ENCODE measurements at regions not wholly inside any gene's neighbourhood (a gene's known extent, or its start where the extent isn't known, plus 50 kb on each side); places are given as distances from the start of the nearest gene placed in this dataset.

DNA sequence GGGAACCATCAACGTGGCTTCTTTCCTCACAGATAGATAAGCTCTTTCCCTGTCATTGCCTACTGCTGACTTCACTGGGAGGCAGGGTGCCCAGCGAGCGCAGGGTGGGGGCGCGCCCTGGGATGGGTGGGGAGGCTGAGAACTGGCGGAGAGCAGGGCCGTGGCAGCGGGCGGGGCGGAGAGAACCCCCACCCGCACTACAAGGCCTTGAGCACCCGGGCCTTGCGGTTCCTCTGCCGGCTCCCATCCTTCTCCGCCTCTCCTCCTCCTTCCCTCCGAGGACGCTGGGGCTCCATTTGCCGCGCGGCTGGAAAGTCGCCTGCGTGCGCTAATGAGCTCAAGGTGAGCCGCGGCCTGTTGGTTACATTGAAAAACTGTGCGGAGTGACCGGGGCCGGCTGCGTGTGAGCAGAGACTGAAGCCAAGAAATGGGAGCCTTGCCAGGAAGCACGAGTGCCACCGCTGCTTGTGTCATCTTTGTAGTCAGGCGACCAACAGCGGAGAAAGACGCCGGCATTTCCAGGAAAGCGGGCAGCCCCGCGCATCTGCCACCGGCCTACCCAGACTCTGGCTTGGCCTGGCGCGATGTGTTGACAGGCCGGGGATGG, 963.5 kb upstream of the SLC35B3 start:
- no peaks in the 10 kb centered on the region for H3K36me3 ChIP-seq
- H3K4me1 ChIP-seq: no peaks in the 10 kb centered on the region
- intact Hi-C loops (cut with DNase I; ENCODE audit: low total_unique reads): no loop called here
- no peak overlapping the region for H3K27ac ChIP-seq
- H3K4me3 ChIP-seq: no peak overlapping the region
- TF ChIP-seq, protein P1, sequence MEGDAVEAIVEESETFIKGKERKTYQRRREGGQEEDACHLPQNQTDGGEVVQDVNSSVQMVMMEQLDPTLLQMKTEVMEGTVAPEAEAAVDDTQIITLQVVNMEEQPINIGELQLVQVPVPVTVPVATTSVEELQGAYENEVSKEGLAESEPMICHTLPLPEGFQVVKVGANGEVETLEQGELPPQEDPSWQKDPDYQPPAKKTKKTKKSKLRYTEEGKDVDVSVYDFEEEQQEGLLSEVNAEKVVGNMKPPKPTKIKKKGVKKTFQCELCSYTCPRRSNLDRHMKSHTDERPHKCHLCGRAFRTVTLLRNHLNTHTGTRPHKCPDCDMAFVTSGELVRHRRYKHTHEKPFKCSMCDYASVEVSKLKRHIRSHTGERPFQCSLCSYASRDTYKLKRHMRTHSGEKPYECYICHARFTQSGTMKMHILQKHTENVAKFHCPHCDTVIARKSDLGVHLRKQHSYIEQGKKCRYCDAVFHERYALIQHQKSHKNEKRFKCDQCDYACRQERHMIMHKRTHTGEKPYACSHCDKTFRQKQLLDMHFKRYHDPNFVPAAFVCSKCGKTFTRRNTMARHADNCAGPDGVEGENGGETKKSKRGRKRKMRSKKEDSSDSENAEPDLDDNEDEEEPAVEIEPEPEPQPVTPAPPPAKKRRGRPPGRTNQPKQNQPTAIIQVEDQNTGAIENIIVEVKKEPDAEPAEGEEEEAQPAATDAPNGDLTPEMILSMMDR (IDR thresholded peaks at IDR 0.05): no peak
- TF ChIP-seq POLR2A (IDR thresholded peaks at IDR 0.05): no peak
- H3K9me3 ChIP-seq: no peaks in the 10 kb centered on the region
- DNase-seq: no peak
- H3K27me3 ChIP-seq: no peaks in the 10 kb centered on the region

DNA sequence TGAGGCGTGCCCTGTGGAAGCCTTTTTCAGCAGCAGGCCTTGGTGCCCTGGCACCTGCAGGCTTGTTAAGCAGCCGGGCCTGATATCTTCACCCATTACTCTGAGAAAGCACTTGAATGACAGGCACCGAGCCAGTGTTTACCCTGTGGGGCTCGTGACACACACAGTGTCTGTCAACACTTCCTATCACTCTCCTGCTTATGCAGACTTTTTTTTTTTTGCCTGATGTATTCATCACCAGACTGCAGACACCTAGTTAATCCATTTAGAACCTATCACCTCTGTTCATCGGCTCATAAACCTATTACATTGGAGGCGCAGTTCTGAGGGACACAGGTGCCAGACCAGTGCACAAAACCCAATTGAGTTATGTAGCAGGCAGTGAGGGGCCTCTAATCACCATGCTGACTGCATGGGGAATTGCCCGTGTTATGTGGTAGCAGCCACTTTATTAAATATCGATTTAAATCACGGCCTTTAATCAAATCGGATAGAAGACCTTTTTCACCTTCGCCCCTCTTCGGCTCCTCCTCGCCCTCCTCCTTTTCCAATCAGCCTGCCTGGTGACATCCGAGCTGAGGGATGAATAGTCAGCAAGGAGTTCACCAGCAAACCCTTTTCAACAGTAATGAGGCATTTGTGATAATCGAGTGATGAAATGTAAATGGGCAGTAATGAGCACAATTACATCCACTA, 962.9 kb upstream of the SLC35B3 start:
- no peak for TF ChIP-seq POLR2A (IDR thresholded peaks at IDR 0.05)
- TF ChIP-seq, protein P1 (IDR thresholded peaks at IDR 0.05): no peak
- Histone ChIP-seq H3K4me1 (no peaks in the 10 kb centered on the region), H3K4me3 (no peak overlapping the region), H3K27ac (no peak overlapping the region), H3K27me3 (no peaks in the 10 kb centered on the region), H3K9me3 (no peaks in the 10 kb centered on the region), H3K36me3 (no peaks in the 10 kb centered on the region)
- intact Hi-C loops (cut with DNase I; ENCODE audit: low total_unique reads): no loop called here
- DNase-seq: no peak

DNA sequence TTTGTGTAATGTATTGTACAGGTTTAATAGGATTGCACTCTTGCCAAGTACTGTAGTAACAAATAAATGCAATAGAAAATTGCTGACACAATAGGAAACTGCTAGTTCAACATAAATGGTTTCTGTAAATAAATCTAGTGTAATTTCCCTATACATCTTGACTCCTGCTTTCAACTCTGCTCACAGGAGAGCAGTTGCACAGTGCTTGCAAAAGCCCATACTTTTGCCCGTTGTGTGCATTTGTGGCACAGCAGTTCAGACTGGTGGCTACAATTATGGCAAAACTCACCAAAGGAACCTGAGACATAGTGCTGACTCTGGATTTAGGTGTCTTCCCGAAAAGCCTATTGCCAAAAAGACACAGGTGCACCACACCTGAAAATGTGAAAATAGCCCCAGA, 953.3 kb upstream of the SLC35B3 start:
- DNase-seq: no peak
- Histone ChIP-seq H3K27ac (no peak overlapping the region), H3K4me3 (no peak overlapping the region), H3K4me1 (no peaks in the 10 kb centered on the region), H3K27me3 (no peaks in the 10 kb centered on the region), H3K9me3 (no peaks in the 10 kb centered on the region), H3K36me3 (no peaks in the 10 kb centered on the region)
- TF ChIP-seq, protein P1 (IDR thresholded peaks at IDR 0.05): no peak
- TF ChIP-seq POLR2A (IDR thresholded peaks at IDR 0.05): no peak
- intact Hi-C loops (cut with DNase I; ENCODE audit: low total_unique reads): no loop called here

- Histone ChIP-seq H3K27me3 (no peaks in the 10 kb centered on the region), H3K36me3 (no peaks in the 10 kb centered on the region), H3K4me1 (no peaks in the 10 kb centered on the region), H3K9me3 (no peaks in the 10 kb centered on the region), H3K4me3 (no peak overlapping the region), H3K27ac (no peak overlapping the region)
- intact Hi-C loops (cut with DNase I; ENCODE audit: low total_unique reads): no loop called here
- DNase-seq: no peak
- no peak for TF ChIP-seq POLR2A (IDR thresholded peaks at IDR 0.05)
- TF ChIP-seq, protein P1 (IDR thresholded peaks at IDR 0.05): no peak
Measured at GRCh38 chr6:9380568-9380967, 945.2 kb upstream of the SLC35B3 start.

- H3K27me3 ChIP-seq: no peaks in the 10 kb centered on the region
- intact Hi-C loops (cut with DNase I; ENCODE audit: low total_unique reads): no loop called here
Measured at GRCh38 chr6:9373308-9373707, 938.0 kb upstream of the SLC35B3 start.

More at GRCh38 chr6:9373308-9373707, 938.0 kb upstream of the SLC35B3 start:
- H3K9me3 ChIP-seq: no peaks in the 10 kb centered on the region
- no peaks in the 10 kb centered on the region for H3K4me1 ChIP-seq
- no peak for DNase-seq
- no peak overlapping the region for H3K4me3 ChIP-seq
- TF ChIP-seq, protein P1 (IDR thresholded peaks at IDR 0.05): no peak
- TF ChIP-seq POLR2A (IDR thresholded peaks at IDR 0.05): no peak
- H3K36me3 ChIP-seq: no peaks in the 10 kb centered on the region
- no peak overlapping the region for H3K27ac ChIP-seq

All from uterus (tissue), 3 donors.